ENCODE measurements at regions not wholly inside any gene's neighbourhood (a gene's known extent, or its start where the extent isn't known, plus 50 kb on each side); places are given as distances from the start of the nearest gene placed in this dataset.

GRCh38 chr3:109803274-109803673 lies 465.9 kb upstream of the DPPA4 start:
- Histone ChIP-seq H3K36me3 (ENCODE audit: insufficient read depth) (no peaks in the 10 kb centered on the region), H3K27ac (no peak overlapping the region), H3K4me2 (no peak overlapping the region), H4K20me1 (ENCODE audit: insufficient read depth) (no peaks in the 10 kb centered on the region), H3K27me3 (ENCODE audit: insufficient read depth, low read depth) (no peaks in the 10 kb centered on the region), H3K4me3 (IDR thresholded peaks at IDR 0.05; ENCODE audit: insufficient read depth, low read depth, low read length) (no peak overlapping the region), H3K9ac (no peak overlapping the region), H3K79me2 (ENCODE audit: insufficient read depth, low read depth) (no peaks in the 10 kb centered on the region), H3K4me1 (ENCODE audit: low read depth, poor library complexity, severe bottlenecking) (peaks cover 7% of the 10 kb centered on the region), H2AFZ (ENCODE audit: low read depth) (no peak overlapping the region)
- TF ChIP-seq, protein P1, sequence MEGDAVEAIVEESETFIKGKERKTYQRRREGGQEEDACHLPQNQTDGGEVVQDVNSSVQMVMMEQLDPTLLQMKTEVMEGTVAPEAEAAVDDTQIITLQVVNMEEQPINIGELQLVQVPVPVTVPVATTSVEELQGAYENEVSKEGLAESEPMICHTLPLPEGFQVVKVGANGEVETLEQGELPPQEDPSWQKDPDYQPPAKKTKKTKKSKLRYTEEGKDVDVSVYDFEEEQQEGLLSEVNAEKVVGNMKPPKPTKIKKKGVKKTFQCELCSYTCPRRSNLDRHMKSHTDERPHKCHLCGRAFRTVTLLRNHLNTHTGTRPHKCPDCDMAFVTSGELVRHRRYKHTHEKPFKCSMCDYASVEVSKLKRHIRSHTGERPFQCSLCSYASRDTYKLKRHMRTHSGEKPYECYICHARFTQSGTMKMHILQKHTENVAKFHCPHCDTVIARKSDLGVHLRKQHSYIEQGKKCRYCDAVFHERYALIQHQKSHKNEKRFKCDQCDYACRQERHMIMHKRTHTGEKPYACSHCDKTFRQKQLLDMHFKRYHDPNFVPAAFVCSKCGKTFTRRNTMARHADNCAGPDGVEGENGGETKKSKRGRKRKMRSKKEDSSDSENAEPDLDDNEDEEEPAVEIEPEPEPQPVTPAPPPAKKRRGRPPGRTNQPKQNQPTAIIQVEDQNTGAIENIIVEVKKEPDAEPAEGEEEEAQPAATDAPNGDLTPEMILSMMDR (conservative IDR thresholded peaks at IDR 0.05; ENCODE audit: low read depth, low read length) = peak; percentile 47

DNA sequence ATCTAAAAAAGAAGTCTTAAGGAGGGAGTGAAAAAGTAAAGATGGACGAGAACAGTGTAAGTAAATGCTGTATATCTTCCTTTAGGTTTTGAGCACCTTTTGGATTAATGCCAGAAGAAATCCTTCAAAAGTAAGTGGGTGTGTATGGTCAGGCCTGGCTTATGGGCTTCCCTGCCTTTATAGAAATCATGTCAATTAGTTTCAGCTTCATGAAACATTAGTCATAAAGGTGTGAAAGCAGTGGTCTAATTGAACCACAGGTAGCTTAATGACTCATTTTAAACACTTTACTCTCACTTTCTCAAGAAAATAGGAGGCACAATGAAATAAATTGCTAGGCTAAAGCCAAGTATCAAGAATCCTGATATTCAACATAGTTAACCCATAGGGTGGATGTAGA lies 467.4 kb upstream of the DPPA4 start:
- no peaks in the 10 kb centered on the region for H3K79me2 ChIP-seq (ENCODE audit: insufficient read depth, low read depth)
- TF ChIP-seq, protein P1 (conservative IDR thresholded peaks at IDR 0.05; ENCODE audit: low read depth, low read length) = no peak
- peaks cover 7% of the 10 kb centered on the region for H3K4me1 ChIP-seq (ENCODE audit: low read depth, poor library complexity, severe bottlenecking)
- H4K20me1 ChIP-seq (ENCODE audit: insufficient read depth) = no peaks in the 10 kb centered on the region
- H3K4me2 ChIP-seq = no peak overlapping the region
- H3K9ac ChIP-seq = no peak overlapping the region
- no peaks in the 10 kb centered on the region for H3K27me3 ChIP-seq (ENCODE audit: insufficient read depth, low read depth)
- H3K36me3 ChIP-seq (ENCODE audit: insufficient read depth) = no peaks in the 10 kb centered on the region
- H2AFZ ChIP-seq (ENCODE audit: low read depth) = no peak overlapping the region
- no peak overlapping the region for H3K4me3 ChIP-seq (IDR thresholded peaks at IDR 0.05; ENCODE audit: insufficient read depth, low read depth, low read length)
- H3K27ac ChIP-seq = no peak overlapping the region

DNA sequence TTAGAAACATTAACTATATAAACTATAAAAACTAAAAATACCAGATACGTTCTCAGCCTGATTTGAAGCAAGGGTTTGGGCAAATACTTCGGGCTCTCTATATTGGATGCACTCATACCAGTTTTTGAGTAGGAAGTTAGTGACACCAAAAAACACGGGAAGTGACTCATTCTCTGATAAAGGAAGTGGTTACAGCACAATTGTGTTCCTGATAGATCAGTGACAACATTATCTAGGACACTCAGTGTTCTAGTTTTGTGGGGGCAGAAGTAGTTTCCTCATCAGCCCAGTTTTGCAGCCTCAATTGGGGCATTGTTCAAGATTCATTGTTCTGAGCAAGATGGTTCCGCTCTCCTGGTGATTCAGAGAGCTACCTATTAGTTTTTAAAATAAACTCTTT lies 469.6 kb upstream of the DPPA4 start:
- no peaks in the 10 kb centered on the region for H3K36me3 ChIP-seq (ENCODE audit: insufficient read depth)
- H2AFZ ChIP-seq (ENCODE audit: low read depth) = no peak overlapping the region
- TF ChIP-seq, protein P1 (conservative IDR thresholded peaks at IDR 0.05; ENCODE audit: low read depth, low read length) = no peak
- H3K27me3 ChIP-seq (ENCODE audit: insufficient read depth, low read depth) = no peaks in the 10 kb centered on the region
- H3K27ac ChIP-seq = no peak overlapping the region
- no peak overlapping the region for H3K4me2 ChIP-seq
- H4K20me1 ChIP-seq (ENCODE audit: insufficient read depth) = no peaks in the 10 kb centered on the region
- H3K4me1 ChIP-seq (ENCODE audit: low read depth, poor library complexity, severe bottlenecking) = peaks cover 7% of the 10 kb centered on the region
- no peaks in the 10 kb centered on the region for H3K79me2 ChIP-seq (ENCODE audit: insufficient read depth, low read depth)
- no peak overlapping the region for H3K4me3 ChIP-seq (IDR thresholded peaks at IDR 0.05; ENCODE audit: insufficient read depth, low read depth, low read length)
- no peak overlapping the region for H3K9ac ChIP-seq

DNA sequence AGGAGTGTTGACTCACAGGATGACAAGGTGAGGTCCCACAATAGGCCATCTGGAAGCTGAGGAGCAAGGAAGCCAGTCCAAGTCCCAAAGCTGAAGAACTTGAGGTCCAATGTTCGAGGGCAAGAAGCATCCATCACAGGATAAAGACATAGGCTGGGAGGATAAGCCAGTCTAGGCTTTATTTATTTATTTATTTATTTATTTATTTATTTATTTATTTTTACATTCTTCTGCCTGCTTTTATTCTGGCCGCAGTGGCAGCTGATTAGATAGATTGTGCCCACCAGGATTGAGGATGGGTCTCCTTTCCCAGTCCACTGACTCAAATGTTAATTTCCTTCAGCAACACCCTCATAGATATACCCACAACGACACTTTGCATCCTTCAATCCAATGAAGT lies 472.2 kb upstream of the DPPA4 start:
- Histone ChIP-seq H3K4me1 (ENCODE audit: low read depth, poor library complexity, severe bottlenecking) (peaks cover 7% of the 10 kb centered on the region), H2AFZ (ENCODE audit: low read depth) (no peak overlapping the region), H3K4me2 (no peak overlapping the region), H3K27ac (no peak overlapping the region), H3K36me3 (ENCODE audit: insufficient read depth) (no peaks in the 10 kb centered on the region), H3K79me2 (ENCODE audit: insufficient read depth, low read depth) (no peaks in the 10 kb centered on the region), H3K27me3 (ENCODE audit: insufficient read depth, low read depth) (no peaks in the 10 kb centered on the region), H4K20me1 (ENCODE audit: insufficient read depth) (no peaks in the 10 kb centered on the region), H3K9ac (no peak overlapping the region), H3K4me3 (IDR thresholded peaks at IDR 0.05; ENCODE audit: insufficient read depth, low read depth, low read length) (no peak overlapping the region)
- TF ChIP-seq, protein P1 (conservative IDR thresholded peaks at IDR 0.05; ENCODE audit: low read depth, low read length) = no peak
